Stomach (tissue), 8 donors: ENCODE measurements at regions not wholly inside any gene's neighbourhood (a gene's known extent, or its start where the extent isn't known, plus 50 kb on each side); places are given as distances from the start of the nearest gene placed in this dataset.

Source experiments
- DNase-seq, 2 donors: peaks; one replicate each; pipeline versions ENCODE4 v3.0.0 to v3.0.0-alpha.2; 2013 to 2019
- H3K27ac ChIP-seq, 5 donors: fragments of 200-600 bp in 4 of 5; sonication (generic) in 4 of 5; one replicate each; pipeline ENCODE4 v1.5.1; 2013 to 2019; ENCODE audit warnings: mild to moderate bottlenecking in 1 of 5, moderate library complexity in 1 of 5
- H3K27me3 ChIP-seq, 3 donors: fragments of 200-600 bp; sonication (generic); one replicate each; pipeline ENCODE4 v1.5.1; 2017 to 2019; ENCODE audit warnings: mixed run types in 1 of 3
- H3K36me3 ChIP-seq, 4 donors: fragments of 200-600 bp; sonication (generic); 1 replicate in 3 of 4; 2 replicates in 1 of 4; pipeline ENCODE4 v1.5.1; 2016 to 2019
- H3K4me1 ChIP-seq, 4 donors: fragments of 200-600 bp; sonication (generic); one replicate each; pipeline ENCODE4 v1.5.1; 2016 to 2019
- H3K4me3 ChIP-seq, 4 donors: fragments of 200-600 bp; sonication (generic) in 3 of 4; one replicate each; pipeline ENCODE4 v1.5.1; 2016 to 2019; ENCODE audit warnings: mild to moderate bottlenecking in 1 of 4
- H3K9me3 ChIP-seq, 4 donors: fragments of 200-600 bp; sonication (generic); one replicate each; pipeline ENCODE4 v1.5.1; 2016 to 2019
- EP300 ChIP-seq: sonication (generic); formaldehyde crosslinking; IDR thresholded peaks from one replicate; pipeline ENCODE4 v1.6.1; 2017; ENCODE audit warnings: antibody characterized with exemption
- POLR2A ChIP-seq, 4 donors: fragments of 450-650 bp; IDR thresholded peaks; one replicate each; pipeline ENCODE4 v1.6.1; 2016; ENCODE audit warnings: antibody characterized with exemption in 4 of 4, control low read depth in 2 of 4, mild to moderate bottlenecking in 1 of 4, moderate library complexity in 1 of 4
- POLR2AphosphoS5 ChIP-seq, 3 donors: sonication (generic); formaldehyde crosslinking; IDR thresholded peaks; one replicate each; pipeline ENCODE4 v1.6.1; 2016; ENCODE audit warnings: antibody characterized with exemption in 3 of 3
- WGBS, 5 donors: extraction: QIAGEN DNeasy Blood & Tissue Kit in 3 of 5; methylation state at CpG; one replicate each; pipeline versions ENCODE4 v1.1.5 to v1.1.7; 2013 to 2018; 5-methylcytosine and 5-hydroxymethylcytosine counted together
- intact Hi-C: fragments of 100-400 bp; cut with DNase I; formaldehyde crosslinking; loops from one replicate; pipeline ENCODE4 v1.15.1; 2023; ENCODE audit warnings: low total_unique reads
- TF ChIP-seq, protein P1 (sequence below), 7 experiments: fragments of 450-650 bp in 4 of 7; fragments of 200-600 bp in 3 of 7; sonication (generic) in 3 of 7; IDR thresholded peaks; one replicate each; pipeline ENCODE4 v1.5.1; 2016 to 2019; ENCODE audit warnings: antibody characterized with exemption in 7 of 7, control low read depth in 2 of 7, mild to moderate bottlenecking in 1 of 7
- donor health status: healthy with polysubstance abuse.
- donor health status: Bipolar disorder and iron deficiency.
- donor health status: healthy.

DNA sequence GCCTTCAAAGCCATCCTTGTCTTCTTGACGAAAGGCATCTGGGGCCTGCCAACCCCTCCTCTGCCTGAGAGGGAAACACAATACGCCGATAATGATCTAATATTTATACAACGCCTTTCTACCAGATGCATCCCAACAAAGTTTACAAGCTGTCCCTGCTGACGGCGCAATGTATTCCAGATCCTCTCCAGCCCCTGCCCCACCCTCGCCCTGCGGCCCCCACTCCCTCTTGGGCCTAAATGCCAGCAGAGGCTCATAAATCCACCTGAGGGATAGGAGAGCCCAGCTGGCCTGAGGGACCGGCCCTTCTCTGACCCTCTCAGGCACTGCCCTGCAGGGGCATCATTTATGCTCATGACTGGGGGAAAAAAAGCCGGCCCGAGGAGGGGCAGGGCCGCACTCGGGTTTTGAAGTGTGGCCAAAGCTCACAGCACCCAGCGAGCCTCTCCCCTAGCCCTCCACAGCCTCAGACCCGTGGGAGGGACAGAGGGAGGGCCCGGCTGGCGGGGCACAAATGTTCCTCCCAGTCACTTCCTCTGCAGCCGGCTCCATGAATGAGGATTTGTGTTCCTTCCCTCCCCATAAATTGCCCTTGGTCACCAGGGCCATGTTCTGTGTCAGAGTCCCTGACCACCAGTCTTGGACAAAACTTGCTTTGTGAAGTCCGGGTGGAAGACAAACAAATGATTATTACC, 140.3 kb downstream of the FOXD2 start:
- Histone ChIP-seq H3K9me3 (no peaks in the 10 kb centered on the region), H3K36me3 (no peaks in the 10 kb centered on the region), H3K27ac (peak overlapping the region in 3 of 5 donors; percentile 5 to 25 (median 19)), H3K27me3 (peaks cover 0 to 31% (median 0%) of the 10 kb centered on the region in 3 donors), H3K4me3 (no peak overlapping the region), H3K4me1 (peaks cover 0 to 12% (median 10%) of the 10 kb centered on the region in 4 donors)
- DNase-seq, result peak in 1 of 2 donors; percentile 76
- 31 to 43% (median 35%) methylated on average over 18 to 19 of the region's 19 CpGs for WGBS, 5 donors
- no peak for TF ChIP-seq POLR2A (IDR thresholded peaks at IDR 0.05)
- TF ChIP-seq, protein P1, sequence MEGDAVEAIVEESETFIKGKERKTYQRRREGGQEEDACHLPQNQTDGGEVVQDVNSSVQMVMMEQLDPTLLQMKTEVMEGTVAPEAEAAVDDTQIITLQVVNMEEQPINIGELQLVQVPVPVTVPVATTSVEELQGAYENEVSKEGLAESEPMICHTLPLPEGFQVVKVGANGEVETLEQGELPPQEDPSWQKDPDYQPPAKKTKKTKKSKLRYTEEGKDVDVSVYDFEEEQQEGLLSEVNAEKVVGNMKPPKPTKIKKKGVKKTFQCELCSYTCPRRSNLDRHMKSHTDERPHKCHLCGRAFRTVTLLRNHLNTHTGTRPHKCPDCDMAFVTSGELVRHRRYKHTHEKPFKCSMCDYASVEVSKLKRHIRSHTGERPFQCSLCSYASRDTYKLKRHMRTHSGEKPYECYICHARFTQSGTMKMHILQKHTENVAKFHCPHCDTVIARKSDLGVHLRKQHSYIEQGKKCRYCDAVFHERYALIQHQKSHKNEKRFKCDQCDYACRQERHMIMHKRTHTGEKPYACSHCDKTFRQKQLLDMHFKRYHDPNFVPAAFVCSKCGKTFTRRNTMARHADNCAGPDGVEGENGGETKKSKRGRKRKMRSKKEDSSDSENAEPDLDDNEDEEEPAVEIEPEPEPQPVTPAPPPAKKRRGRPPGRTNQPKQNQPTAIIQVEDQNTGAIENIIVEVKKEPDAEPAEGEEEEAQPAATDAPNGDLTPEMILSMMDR (IDR thresholded peaks at IDR 0.05), result no peak
- TF ChIP-seq POLR2AphosphoS5 (IDR thresholded peaks at IDR 0.05), result no peak
- intact Hi-C loops, result no loop called here

DNA sequence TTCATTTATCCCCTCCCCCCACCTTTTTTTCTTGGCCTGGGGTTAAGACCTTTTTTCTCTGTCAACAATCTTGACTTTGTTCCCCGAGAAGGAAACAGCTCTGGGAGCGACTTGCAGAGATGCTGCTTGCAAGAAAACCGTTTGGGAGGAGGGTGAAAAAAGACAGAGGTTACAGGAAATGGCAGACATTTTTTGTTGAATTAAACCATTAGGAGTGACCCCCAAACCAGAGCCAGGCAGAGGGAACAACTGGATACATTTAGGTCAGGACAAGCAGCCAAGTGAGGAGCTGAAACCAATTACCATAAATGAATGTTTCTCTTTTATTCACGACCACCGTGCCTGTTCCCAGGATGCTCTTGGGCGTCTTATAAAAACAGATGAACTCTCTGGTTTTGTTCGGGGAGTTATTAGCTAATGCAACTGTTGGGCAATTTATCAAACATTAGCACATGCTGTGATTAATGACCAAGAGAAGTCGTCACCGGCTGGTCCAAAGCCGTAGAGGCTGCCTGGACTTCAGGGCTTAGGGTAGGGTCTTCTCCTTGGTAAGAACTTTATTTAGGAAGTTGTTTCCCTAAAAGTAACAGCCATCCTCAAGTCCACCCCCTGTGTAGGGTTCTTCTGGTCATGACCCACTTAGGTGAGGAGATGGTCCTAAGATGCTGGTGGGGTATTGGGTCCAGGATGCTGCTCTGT, 141.0 kb downstream of the FOXD2 start:
- Histone ChIP-seq H3K9me3 (no peaks in the 10 kb centered on the region), H3K27me3 (peaks cover 0 to 25% (median 0%) of the 10 kb centered on the region in 3 donors), H3K4me3 (no peak overlapping the region), H3K36me3 (no peaks in the 10 kb centered on the region), H3K27ac (peak overlapping the region in 3 of 5 donors; percentile 0 to 25 (median 5)), H3K4me1 (peaks cover 0 to 12% (median 10%) of the 10 kb centered on the region in 4 donors)
- TF ChIP-seq, protein P1 (IDR thresholded peaks at IDR 0.05), result no peak
- TF ChIP-seq POLR2AphosphoS5 (IDR thresholded peaks at IDR 0.05) (no peak), POLR2A (IDR thresholded peaks at IDR 0.05) (no peak), EP300 (no peak)
- peak in 1 of 2 donors; percentile 72 for DNase-seq
- 43 to 57% (median 46%) methylated on average over 10 of the region's 10 CpGs for WGBS, 5 donors
- intact Hi-C loops, result no loop called here

DNA sequence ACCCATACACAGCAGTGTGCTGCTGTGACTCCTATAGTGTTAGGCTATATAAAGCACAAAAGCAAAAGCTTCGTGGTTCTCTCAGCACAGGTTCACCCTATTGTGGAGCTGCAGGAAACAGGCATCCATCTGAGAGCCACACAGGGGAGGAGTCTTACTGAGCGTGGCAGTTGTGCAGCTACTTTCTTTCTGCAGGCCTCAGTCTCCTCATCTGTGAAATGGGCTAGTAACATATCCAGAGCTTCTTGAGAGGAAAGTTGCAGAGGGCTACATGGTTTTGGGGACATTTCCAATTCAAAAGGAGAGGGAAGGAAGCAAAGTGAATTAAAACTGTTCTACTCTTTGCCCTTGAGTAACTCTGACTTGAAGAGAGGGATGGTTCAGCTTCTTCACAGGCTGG, 142.0 kb downstream of the FOXD2 start:
- DNase-seq, result no peak
- WGBS, 5 donors, result 67 to 86% (median 79%) methylated on average over 2 of the region's 2 CpGs
- intact Hi-C loops, result no loop called here
- Histone ChIP-seq H3K36me3 (no peaks in the 10 kb centered on the region), H3K27me3 (peaks cover 0 to 24% (median 0%) of the 10 kb centered on the region in 3 donors), H3K27ac (no peak overlapping the region), H3K9me3 (no peaks in the 10 kb centered on the region), H3K4me3 (no peak overlapping the region), H3K4me1 (peaks cover 0 to 18% (median 12%) of the 10 kb centered on the region in 4 donors)
- TF ChIP-seq EP300 (no peak), POLR2A (IDR thresholded peaks at IDR 0.05) (no peak), POLR2AphosphoS5 (IDR thresholded peaks at IDR 0.05) (no peak)
- TF ChIP-seq, protein P1 (IDR thresholded peaks at IDR 0.05), result no peak

DNA sequence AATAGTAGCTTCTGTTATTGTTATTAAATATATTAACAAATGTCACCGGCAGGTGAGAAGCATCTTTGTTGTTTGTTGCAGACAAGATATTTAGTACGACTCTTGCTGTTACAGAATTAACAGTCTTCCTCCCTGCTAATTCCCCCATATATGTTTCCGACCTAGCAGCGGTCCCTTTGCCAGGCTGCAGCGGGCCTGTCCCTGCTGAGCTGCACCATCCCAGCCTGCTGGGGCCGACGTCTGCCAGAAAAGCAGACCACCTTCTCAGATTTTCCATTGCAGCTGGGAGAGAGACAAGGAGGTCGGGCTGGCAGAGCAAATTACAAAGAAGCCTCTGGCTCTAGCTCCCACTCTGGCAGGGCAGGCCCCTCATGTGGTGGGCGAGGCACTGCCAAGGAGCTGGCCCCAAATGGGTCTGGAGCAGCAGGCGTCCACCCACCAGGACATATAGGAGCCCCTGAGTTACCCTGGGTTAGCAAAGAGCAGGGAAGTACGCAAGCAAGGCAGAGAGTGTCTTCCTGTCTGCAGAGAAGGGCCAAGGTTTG, 142.7 kb downstream of the FOXD2 start:
- intact Hi-C loops, result no loop called here
- WGBS, 5 donors, result 85 to 92% (median 91%) methylated on average over 11 of the region's 11 CpGs
- no peak for DNase-seq
- Histone ChIP-seq H3K9me3 (no peaks in the 10 kb centered on the region), H3K36me3 (no peaks in the 10 kb centered on the region), H3K27me3 (peaks cover 0 to 28% (median 0%) of the 10 kb centered on the region in 3 donors), H3K27ac (no peak overlapping the region), H3K4me3 (no peak overlapping the region), H3K4me1 (peaks cover 0 to 22% (median 12%) of the 10 kb centered on the region in 4 donors)
- TF ChIP-seq POLR2A (IDR thresholded peaks at IDR 0.05) (no peak), EP300 (no peak), POLR2AphosphoS5 (IDR thresholded peaks at IDR 0.05) (no peak)
- TF ChIP-seq, protein P1 (IDR thresholded peaks at IDR 0.05), result no peak
